ENCODE measurements at regions not wholly inside any gene's neighbourhood (a gene's known extent, or its start where the extent isn't known, plus 50 kb on each side); places are given as distances from the start of the nearest gene placed in this dataset.

DNA sequence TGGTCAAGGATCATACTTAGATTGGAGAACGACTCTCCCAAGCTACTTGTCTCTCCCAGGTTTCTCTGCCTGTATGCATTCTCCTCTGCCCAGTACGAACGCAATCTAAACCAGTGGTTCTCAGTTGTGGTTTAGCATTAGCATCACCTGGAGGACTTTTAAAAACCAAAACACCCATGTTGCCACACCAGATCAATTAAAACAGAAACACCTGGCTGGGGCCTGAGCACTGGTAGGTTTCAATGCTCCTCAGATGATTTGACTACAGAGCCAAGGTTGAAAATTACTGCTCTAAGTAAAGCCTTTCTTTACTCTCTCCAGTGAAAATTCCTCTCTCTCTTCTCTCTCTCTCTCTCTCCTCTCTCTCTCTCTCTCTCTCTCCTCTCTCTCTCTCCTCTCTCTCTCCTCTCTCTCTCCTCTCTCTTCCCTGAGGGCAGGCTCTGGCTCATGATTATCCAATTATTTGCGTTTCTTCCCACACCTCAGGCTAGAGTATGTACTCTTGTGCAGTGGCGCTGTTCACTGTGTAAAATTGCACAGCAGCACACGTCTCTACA, 153.7 kb upstream of the FGF13 start (continued):
- TF ChIP-seq, protein P1, sequence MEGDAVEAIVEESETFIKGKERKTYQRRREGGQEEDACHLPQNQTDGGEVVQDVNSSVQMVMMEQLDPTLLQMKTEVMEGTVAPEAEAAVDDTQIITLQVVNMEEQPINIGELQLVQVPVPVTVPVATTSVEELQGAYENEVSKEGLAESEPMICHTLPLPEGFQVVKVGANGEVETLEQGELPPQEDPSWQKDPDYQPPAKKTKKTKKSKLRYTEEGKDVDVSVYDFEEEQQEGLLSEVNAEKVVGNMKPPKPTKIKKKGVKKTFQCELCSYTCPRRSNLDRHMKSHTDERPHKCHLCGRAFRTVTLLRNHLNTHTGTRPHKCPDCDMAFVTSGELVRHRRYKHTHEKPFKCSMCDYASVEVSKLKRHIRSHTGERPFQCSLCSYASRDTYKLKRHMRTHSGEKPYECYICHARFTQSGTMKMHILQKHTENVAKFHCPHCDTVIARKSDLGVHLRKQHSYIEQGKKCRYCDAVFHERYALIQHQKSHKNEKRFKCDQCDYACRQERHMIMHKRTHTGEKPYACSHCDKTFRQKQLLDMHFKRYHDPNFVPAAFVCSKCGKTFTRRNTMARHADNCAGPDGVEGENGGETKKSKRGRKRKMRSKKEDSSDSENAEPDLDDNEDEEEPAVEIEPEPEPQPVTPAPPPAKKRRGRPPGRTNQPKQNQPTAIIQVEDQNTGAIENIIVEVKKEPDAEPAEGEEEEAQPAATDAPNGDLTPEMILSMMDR (IDR thresholded peaks at IDR 0.05; ENCODE audit: low read depth, low read length, missing input control), result no peak
- TF ChIP-seq EGR1 (IDR thresholded peaks at IDR 0.05; ENCODE audit: low read depth in 2 of 2) (no peak), FOXA2 (IDR thresholded peaks at IDR 0.05) (no peak), GABPA (IDR thresholded peaks at IDR 0.05 in 1 of 2, conservative IDR thresholded peaks at IDR 0.05 in 1 of 2) (no peak), HNF4G (IDR thresholded peaks at IDR 0.05) (no peak)
- TF ChIP-seq, protein P2, sequence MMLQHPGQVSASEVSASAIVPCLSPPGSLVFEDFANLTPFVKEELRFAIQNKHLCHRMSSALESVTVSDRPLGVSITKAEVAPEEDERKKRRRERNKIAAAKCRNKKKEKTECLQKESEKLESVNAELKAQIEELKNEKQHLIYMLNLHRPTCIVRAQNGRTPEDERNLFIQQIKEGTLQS (IDR thresholded peaks at IDR 0.05), result no peak

DNA sequence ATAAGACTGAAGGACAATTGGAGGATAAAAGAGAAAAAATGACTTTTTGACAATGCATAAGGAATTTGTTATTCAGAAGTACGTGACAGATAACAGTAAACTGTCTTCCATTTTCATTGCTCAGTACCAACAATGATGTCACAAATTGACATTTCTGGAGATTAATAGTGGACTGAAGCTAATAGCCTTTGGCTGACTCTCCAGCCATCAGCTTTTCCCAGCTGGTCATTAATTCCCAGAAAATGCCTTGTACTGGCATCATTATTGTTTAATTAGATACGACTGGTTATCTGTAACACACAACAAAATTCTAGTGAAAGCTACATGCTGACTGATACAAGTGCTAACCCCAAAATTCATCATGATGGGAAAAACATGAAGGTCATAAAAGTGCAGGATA, 147.9 kb upstream of the FGF13 start:
- Histone ChIP-seq H3K4me3 (ENCODE audit: low read depth in 1 of 3, low read length in 3 of 3) (no peak overlapping the region), H3K4me1 (ENCODE audit: control insufficient read depth in 4 of 4, insufficient read depth in 4 of 4, low read length in 3 of 4) (no peaks in the 10 kb centered on the region), H3K36me3 (ENCODE audit: control insufficient read depth in 4 of 4, insufficient read depth in 3 of 4, low read depth in 1 of 4, low read length in 3 of 4) (no peaks in the 10 kb centered on the region), H3K27me3 (ENCODE audit: control insufficient read depth in 4 of 4, insufficient read depth in 4 of 4, low read length in 3 of 4) (peaks cover 0 to 3% (median 0%) of the 10 kb centered on the region in 4 donors), H3K27ac (ENCODE audit: low read depth in 1 of 2, low read length in 2 of 2) (no peak overlapping the region), H3K9me3 (ENCODE audit: control insufficient read depth in 4 of 4, low read length in 3 of 4) (no peaks in the 10 kb centered on the region), H3K9ac (ENCODE audit: low read depth in 1 of 2, low read length in 2 of 2) (no peak overlapping the region)
- TF ChIP-seq RXRA (IDR thresholded peaks at IDR 0.05), result no peak
- TF ChIP-seq, protein P2 (IDR thresholded peaks at IDR 0.05), result no peak
- TF ChIP-seq, protein P3, sequence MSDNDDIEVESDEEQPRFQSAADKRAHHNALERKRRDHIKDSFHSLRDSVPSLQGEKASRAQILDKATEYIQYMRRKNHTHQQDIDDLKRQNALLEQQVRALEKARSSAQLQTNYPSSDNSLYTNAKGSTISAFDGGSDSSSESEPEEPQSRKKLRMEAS (IDR thresholded peaks at IDR 0.05), result no peak
- no peak for TF ChIP-seq EGR1 (IDR thresholded peaks at IDR 0.05; ENCODE audit: low read depth in 2 of 2)
- no peak for TF ChIP-seq RAD21 (IDR thresholded peaks at IDR 0.05)
- TF ChIP-seq JUND (IDR thresholded peaks at IDR 0.05), result no peak
- TF ChIP-seq HNF4G (IDR thresholded peaks at IDR 0.05), result no peak
- no peak for TF ChIP-seq YY1 (IDR thresholded peaks at IDR 0.05)
- TF ChIP-seq HNF4A (conservative IDR thresholded peaks at IDR 0.05), result no peak
- TF ChIP-seq SP1 (IDR thresholded peaks at IDR 0.05), result no peak
- no peak for TF ChIP-seq FOXA1 (IDR thresholded peaks at IDR 0.05)
- no peak for TF ChIP-seq GABPA (IDR thresholded peaks at IDR 0.05 in 1 of 2, conservative IDR thresholded peaks at IDR 0.05 in 1 of 2)
- TF ChIP-seq NR2F2 (IDR thresholded peaks at IDR 0.05), result no peak
- TF ChIP-seq, protein P4, sequence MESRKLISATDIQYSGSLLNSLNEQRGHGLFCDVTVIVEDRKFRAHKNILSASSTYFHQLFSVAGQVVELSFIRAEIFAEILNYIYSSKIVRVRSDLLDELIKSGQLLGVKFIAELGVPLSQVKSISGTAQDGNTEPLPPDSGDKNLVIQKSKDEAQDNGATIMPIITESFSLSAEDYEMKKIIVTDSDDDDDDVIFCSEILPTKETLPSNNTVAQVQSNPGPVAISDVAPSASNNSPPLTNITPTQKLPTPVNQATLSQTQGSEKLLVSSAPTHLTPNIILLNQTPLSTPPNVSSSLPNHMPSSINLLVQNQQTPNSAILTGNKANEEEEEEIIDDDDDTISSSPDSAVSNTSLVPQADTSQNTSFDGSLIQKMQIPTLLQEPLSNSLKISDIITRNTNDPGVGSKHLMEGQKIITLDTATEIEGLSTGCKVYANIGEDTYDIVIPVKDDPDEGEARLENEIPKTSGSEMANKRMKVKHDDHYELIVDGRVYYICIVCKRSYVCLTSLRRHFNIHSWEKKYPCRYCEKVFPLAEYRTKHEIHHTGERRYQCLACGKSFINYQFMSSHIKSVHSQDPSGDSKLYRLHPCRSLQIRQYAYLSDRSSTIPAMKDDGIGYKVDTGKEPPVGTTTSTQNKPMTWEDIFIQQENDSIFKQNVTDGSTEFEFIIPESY (IDR thresholded peaks at IDR 0.05), result no peak
- TF ChIP-seq, protein P5, sequence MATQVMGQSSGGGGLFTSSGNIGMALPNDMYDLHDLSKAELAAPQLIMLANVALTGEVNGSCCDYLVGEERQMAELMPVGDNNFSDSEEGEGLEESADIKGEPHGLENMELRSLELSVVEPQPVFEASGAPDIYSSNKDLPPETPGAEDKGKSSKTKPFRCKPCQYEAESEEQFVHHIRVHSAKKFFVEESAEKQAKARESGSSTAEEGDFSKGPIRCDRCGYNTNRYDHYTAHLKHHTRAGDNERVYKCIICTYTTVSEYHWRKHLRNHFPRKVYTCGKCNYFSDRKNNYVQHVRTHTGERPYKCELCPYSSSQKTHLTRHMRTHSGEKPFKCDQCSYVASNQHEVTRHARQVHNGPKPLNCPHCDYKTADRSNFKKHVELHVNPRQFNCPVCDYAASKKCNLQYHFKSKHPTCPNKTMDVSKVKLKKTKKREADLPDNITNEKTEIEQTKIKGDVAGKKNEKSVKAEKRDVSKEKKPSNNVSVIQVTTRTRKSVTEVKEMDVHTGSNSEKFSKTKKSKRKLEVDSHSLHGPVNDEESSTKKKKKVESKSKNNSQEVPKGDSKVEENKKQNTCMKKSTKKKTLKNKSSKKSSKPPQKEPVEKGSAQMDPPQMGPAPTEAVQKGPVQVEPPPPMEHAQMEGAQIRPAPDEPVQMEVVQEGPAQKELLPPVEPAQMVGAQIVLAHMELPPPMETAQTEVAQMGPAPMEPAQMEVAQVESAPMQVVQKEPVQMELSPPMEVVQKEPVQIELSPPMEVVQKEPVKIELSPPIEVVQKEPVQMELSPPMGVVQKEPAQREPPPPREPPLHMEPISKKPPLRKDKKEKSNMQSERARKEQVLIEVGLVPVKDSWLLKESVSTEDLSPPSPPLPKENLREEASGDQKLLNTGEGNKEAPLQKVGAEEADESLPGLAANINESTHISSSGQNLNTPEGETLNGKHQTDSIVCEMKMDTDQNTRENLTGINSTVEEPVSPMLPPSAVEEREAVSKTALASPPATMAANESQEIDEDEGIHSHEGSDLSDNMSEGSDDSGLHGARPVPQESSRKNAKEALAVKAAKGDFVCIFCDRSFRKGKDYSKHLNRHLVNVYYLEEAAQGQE (IDR thresholded peaks at IDR 0.05), result no peak
- TF ChIP-seq TAF1 (conservative IDR thresholded peaks at IDR 0.05), result no peak
- TF ChIP-seq, protein P1 (IDR thresholded peaks at IDR 0.05; ENCODE audit: low read depth, low read length, missing input control), result no peak
- 77% methylated on average over 2 of the region's 2 CpGs for WGBS
- DNase-seq (ENCODE audit: low spot score), result no peak
